Stimulated activated CD4-positive, alpha-beta T cell treated with anti-CD3 and anti-CD28 coated beads, Interleukin-15, amount 100 ng/mL, for 24 hours (primary cell): ENCODE measurements at regions not wholly inside any gene's neighbourhood (a gene's known extent, or its start where the extent isn't known, plus 50 kb on each side); places are given as distances from the start of the nearest gene placed in this dataset.

Experiments used
- DNase-seq: peaks from one replicate; pipeline ENCODE4 v3.0.0-alpha.2; 2020

DNA sequence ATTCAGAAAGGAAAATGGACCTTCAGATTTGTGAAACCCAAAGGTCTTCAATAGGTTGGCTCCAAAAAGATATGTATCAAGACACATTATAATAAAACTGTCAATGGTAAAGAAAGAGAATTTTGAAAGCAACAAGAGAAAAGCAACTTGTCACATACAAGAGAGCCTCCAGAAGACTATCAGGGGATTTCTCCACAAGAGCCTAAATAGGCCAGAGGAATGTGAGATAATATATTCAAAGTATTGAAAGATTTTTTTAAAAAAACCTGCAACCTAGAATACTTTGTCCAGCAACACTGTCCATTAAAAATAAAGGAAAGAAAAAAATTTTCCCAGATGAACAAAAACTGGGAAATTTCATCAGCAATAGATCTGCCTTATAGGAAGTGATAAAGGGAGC is 869.6 kb upstream of the ADGRL2 start:
- DNase-seq = no peak

- no peak for DNase-seq
Observed at GRCh38 chr1:80929868-80930508, 870.7 kb upstream of the ADGRL2 start.

DNA sequence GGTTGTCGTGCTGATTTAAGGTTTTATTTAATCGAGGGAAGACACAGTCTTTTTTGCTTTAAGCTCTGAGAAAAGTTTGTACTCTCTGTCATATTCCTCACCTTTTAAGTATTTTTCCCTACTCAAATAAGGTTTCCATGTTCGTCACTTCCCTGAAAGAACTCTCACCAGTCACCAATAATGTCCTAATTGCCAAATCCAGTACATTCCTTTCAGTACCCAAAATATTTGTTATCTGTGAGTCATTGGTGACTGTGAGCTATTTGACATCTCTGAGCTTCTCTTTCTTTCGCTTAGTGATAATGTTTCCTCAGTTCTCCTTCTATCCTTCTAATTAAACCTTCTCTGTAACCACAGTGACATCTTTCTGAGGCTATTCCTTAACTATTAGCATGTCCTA is 874.2 kb upstream of the ADGRL2 start:
- DNase-seq = no peak

GRCh38 chr1:80925130-80925805 is 875.5 kb upstream of the ADGRL2 start:
- no peak for DNase-seq

GRCh38 chr1:80924290-80924689 is 876.4 kb upstream of the ADGRL2 start:
- DNase-seq = no peak

DNA sequence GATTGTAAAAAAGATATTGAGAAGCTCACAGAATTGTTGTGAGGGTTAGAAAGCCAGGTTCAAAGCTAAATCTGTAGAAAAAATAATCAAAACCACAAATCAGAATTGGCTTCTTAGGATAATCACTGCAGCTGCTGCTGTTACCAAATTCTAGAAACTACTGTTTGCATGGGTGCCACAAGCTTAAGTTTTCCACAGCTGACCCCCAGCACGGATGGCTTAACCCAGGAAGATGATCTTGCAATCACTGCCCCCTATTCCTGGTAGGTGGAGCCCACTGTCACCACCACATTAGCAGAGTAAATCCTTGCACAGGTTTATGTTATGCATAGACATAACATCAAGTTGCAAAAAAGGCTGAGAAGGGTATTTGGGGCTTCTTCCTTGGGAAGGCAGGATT is 877.8 kb upstream of the ADGRL2 start:
- no peak for DNase-seq

GRCh38 chr1:80919426-80919825 is 881.3 kb upstream of the ADGRL2 start:
- no peak for DNase-seq

DNA sequence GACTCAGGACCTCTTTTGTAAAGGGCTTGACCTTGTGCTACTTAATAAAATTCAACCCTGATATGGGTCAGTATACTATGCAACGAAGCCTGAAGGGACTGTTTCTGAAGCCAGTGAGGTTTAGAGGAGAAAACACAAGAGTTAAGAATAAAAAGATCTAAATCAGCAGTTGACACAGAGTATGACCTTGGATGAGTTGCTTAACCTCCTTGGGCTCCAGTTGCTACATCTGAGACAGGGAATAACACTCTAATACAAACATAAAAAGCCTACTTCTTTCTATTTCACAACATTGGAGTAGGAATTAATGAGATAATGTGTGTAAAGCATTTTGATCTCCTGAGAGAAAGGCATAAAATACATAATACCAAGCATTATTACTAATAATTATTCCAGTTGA is 882.4 kb upstream of the ADGRL2 start:
- DNase-seq = no peak

DNA sequence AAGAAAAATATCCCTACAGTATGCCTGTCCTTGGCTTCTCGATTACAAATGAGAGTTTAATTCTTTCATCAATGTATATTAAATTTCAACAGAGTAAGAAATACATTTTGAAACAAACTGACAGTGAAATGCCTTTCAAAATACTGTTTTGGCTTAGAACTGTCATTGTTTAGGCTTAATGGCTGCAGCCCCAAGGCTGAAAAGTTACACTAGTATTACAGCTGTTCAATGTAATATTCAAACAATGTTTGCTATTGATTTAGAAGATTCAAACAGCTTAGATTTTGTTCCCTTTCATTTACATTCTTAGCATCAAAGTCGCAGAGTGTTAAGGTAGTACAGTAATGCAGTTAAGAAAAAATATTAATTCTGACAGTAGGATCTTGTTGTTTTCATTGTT is 882.9 kb upstream of the ADGRL2 start:
- no peak for DNase-seq

GRCh38 chr1:80917225-80917624 is 883.5 kb upstream of the ADGRL2 start:
- DNase-seq = no peak

DNA sequence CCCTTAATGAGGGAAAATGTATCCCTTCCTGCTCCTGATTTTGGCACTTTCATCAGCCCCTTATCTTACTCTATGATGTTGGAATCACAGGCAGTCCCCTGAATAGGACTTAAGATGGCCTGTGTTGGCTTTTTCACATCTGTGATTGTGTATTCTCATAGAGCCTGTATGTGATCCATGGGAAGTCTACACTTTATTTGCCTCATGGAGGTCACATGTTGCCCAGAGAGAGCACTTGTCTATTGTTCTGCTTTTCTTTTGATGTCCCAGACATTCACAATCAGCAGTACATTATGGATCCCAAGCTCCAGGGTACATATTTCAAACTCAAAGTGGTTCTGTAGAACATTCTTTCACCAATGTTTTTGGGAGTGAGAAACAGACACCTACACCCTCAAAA is 885.2 kb upstream of the ADGRL2 start:
- DNase-seq = no peak

GRCh38 chr1:80910426-80910825 is 890.3 kb upstream of the ADGRL2 start:
- no peak for DNase-seq

GRCh38 chr1:80909172-80909784 is 891.5 kb upstream of the ADGRL2 start:
- no peak for DNase-seq

GRCh38 chr1:80896781-80897356 is 903.9 kb upstream of the ADGRL2 start:
- no peak for DNase-seq

DNA sequence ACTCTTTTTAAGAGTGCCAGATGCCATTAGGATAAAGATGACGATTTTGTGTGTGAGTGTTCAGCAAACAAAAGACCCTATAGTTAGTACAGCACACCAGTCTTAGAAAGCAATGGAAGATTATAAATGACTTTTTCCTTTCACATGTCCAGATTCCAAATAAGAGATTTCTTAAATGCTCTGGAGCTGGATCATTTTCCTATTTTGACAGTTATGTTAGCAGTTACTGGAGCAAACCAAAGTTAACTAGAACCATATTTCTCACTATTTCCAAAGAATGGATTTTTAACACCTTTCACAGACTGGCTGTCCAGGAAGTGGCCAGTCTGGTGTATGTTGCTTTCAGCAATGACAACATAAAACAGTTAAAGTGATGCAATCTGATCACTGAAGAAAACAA is 905.8 kb upstream of the ADGRL2 start:
- DNase-seq = no peak

- DNase-seq = no peak
Observed at GRCh38 chr1:80893115-80893514, 907.6 kb upstream of the ADGRL2 start.

DNA sequence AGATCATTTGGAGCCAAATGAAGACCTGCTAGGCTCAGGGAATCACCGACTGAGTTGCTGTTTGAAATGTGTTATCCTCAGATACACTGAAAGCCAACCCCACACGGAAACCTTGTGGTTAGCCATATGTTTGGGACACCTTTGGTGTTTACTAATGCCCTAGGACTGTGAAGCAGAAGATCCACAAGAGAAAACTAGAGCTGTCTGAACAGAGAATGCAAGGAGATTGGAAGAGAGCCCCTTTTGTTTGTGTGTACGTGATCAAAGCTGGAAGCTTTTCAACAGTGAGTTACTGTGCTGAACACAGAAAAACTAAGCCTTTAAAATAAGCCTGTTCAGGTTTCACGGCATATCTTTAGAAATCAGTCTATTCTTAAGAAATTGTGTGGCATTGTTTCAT is 908.2 kb upstream of the ADGRL2 start:
- DNase-seq = no peak

- no peak for DNase-seq
Observed at GRCh38 chr1:80891871-80892270, 908.9 kb upstream of the ADGRL2 start.

DNA sequence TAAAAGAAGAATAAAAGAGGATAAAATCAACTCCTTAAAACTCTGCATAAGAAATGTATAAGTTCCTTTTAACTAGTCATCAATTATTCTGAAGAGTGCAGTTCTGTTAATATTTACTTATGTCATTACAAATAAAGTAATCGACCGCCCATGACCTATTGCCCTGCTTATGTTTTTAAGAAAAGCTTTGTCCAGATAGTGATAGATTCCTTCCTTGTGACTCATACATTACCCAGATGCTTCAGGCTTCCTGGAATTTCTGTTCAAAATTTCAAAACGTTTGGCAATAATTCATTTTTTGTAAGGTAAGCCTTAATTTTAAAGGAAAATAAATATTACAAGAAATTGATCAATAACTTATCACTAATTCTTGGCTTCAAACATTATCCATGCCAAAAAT is 918.2 kb upstream of the ADGRL2 start:
- no peak for DNase-seq

GRCh38 chr1:80878343-80878742 is 922.4 kb upstream of the ADGRL2 start:
- no peak for DNase-seq

DNA sequence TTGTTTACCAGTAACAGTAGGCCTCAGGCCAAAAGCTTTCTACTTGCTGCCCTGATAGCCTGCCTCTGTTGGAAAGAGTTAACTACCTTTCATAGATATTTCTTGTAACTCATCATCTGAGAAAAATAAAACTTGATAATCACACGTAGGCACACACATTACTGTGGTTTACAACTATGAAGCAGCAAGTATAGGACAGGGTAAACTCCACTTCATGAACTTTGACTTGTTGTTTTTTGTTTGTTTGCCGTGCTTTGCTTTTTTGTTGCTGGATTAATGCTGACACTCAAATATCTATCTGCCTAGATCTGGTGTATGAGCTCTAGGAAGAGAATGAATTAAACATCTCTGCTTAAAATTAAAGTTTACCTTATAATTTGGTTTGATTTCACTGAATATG is 924.7 kb upstream of the ADGRL2 start:
- no peak for DNase-seq

DNA sequence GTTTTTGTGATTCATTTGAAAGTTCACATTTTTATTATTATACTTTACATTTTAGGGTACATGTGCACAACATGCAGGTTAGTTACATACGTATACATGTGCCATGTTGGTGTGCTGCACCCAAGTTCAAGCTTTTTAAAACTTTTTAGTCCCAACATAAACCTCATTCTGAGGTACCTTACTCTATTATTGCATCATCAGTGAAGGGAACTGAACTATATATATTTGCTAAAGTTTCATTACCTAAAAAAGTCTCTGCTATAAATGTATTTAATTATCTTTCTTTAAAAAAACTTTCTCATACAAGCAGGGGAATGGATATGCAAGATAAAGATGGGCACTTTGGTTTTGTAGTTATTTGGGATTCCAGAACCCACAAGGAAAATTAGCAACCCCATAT is 931.4 kb upstream of the ADGRL2 start:
- no peak for DNase-seq

DNA sequence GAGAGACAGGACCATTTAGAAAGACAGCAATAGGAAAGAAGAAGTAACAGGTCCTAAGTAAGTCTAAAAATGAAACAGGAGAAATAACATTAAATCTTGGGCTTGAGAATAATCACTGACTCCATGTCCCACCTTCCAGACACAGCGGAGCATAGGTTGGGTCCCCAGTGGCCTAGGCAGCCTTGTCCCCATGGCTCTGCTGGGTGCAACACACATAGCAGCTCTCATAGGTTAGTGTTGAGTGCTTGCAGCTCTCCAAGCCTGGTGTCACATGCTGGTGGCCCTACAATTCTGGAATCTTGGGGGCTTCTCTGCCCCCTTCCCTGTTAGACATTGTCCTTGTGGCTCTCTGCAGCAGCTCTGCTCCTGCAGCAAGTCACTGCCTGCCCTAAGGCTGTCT is 952.8 kb upstream of the ADGRL2 start:
- DNase-seq = no peak

- no peak for DNase-seq
Observed at GRCh38 chr1:80846966-80847365, 953.8 kb upstream of the ADGRL2 start.
